Activated CD4-positive, alpha-beta memory T cell treated with anti-CD3 and anti-CD28 coated beads for 36 hours (primary cell): ENCODE measurements at regions not wholly inside any gene's neighbourhood (a gene's known extent, or its start where the extent isn't known, plus 50 kb on each side); places are given as distances from the start of the nearest gene placed in this dataset.
"Not testable (repeated sequence)": the region's sequence is repeated elsewhere in the genome, so short reads cannot be mapped to it uniquely, and the experiment has no call there.

Experiments
- CTCF ChIA-PET: fragments of 350-600 bp; sonication (Branson Sonifier 250); formaldehyde crosslinking; loops from one replicate; lab custom pipeline; 2021; ENCODE audit warnings: antibody characterized with exemption, inconsistent platforms; lab: Charles Lee
- POLR2A ChIA-PET: fragments of 350-600 bp; sonication (Branson Sonifier 250); formaldehyde crosslinking; loops from one replicate; lab custom pipeline; 2021; ENCODE audit warnings: antibody characterized with exemption; lab: Charles Lee
- DNase-seq: peaks from one replicate; pipeline ENCODE4 v3.0.0-alpha.2; 2020
- H3K27ac Mint-ChIP-seq: one replicate; pipeline ENCODE4 v1.8.0; 2021; ENCODE audit warnings: mixed read lengths
- H3K27me3 Mint-ChIP-seq: one replicate; pipeline ENCODE4 v1.8.0; 2021; ENCODE audit warnings: mixed read lengths
- H3K36me3 Mint-ChIP-seq: one replicate; pipeline ENCODE4 v1.8.0; 2021; ENCODE audit warnings: mixed read lengths
- H3K4me1 Mint-ChIP-seq: one replicate; pipeline ENCODE4 v1.8.0; 2021; ENCODE audit warnings: low read depth, mixed read lengths
- H3K4me3 Mint-ChIP-seq: one replicate; pipeline ENCODE4 v1.8.0; 2021; ENCODE audit warnings: mild to moderate bottlenecking, mixed read lengths
- H3K9me3 Mint-ChIP-seq: one replicate; pipeline ENCODE4 v1.8.0; 2021; ENCODE audit warnings: mixed read lengths
- intact Hi-C: fragments of 100-400 bp; cut with micrococcal nuclease; formaldehyde crosslinking; loops from one replicate; pipeline ENCODE4 v1.15.1; 2023

GRCh38 chr20:60192326-60192725 lies 234.1 kb downstream of the CDH26 start:
- no peaks in the 10 kb centered on the region for H3K9me3 Mint-ChIP-seq
- no peak overlapping the region for H3K27ac Mint-ChIP-seq
- intact Hi-C loops = no loop called here
- CTCF ChIA-PET = interaction anchor here (0.7 kb wide), 1 partner anchor 54 kb away, joined by 3 read pairs; no protein-coding TSS in a partner anchor
- H3K4me1 Mint-ChIP-seq = no peaks in the 10 kb centered on the region
- peaks cover 4% of the 10 kb centered on the region for H3K27me3 Mint-ChIP-seq
- POLR2A ChIA-PET = no interaction called here
- no peak overlapping the region for H3K4me3 Mint-ChIP-seq
- DNase-seq = no peak
- H3K36me3 Mint-ChIP-seq = no peaks in the 10 kb centered on the region

DNA sequence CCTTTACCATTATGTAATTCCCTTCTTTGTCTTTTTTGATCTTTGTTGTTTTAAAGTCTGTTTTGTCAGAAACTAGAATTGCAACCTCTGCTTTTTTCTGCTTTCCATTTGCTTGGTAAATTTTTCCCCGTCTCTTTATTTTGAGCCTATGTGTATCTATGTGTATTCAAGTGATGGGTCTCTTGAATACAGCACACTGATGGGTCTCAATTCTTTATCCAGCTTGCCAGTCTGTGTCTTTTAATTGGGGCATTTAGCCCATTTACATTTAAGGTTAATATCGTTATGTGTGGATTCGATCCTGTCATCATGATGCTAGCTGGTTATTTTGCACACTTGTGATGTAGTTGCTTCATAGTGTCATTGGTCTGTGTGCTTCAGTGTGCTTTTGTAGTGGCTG lies 240.9 kb downstream of the CDH26 start:
- H3K27me3 Mint-ChIP-seq, CTCF ChIA-PET, H3K4me3 Mint-ChIP-seq, H3K36me3 Mint-ChIP-seq, H3K27ac Mint-ChIP-seq, intact Hi-C loops, POLR2A ChIA-PET, H3K4me1 Mint-ChIP-seq, DNase-seq: not testable (repeated sequence)
- peaks cover 13% of the 10 kb centered on the region for H3K9me3 Mint-ChIP-seq

DNA sequence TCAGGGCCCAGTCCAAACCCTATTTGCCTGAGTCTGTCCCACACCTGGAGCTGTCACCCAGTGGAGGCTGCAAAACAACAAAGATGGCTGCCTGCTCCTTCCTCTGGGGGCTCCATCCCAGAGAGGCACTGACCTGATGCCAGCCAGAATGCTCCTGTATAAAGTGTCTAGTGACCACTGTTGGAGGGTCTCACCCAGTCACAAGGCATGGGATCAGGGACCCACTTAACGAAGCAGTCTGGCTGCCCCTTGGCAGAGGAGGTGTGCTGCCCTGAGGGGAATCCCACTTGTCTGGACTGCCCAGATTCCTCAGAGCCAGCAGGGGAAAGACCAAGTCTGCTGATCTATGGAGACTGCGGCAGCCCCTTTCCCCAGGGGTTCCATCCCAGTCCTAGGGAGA lies 241.6 kb downstream of the CDH26 start:
- intact Hi-C loops = no loop called here
- H3K4me1 Mint-ChIP-seq = no peaks in the 10 kb centered on the region
- H3K27ac Mint-ChIP-seq = no peak overlapping the region
- no peak for DNase-seq
- peaks cover 9% of the 10 kb centered on the region for H3K36me3 Mint-ChIP-seq
- H3K9me3 Mint-ChIP-seq = peaks cover 13% of the 10 kb centered on the region
- H3K4me3 Mint-ChIP-seq = no peak overlapping the region
- ChIA-PET POLR2A (no interaction called here), CTCF (no interaction called here)
- H3K27me3 Mint-ChIP-seq = peaks cover 4% of the 10 kb centered on the region

- Mint-ChIP-seq H3K4me1 (no peaks in the 10 kb centered on the region), H3K27ac (no peak overlapping the region), H3K4me3 (no peak overlapping the region), H3K9me3 (peaks cover 13% of the 10 kb centered on the region), H3K36me3 (peaks cover 9% of the 10 kb centered on the region), H3K27me3 (peaks cover 4% of the 10 kb centered on the region)
- CTCF ChIA-PET = no interaction called here
- POLR2A ChIA-PET = no interaction called here
- DNase-seq = no peak
- intact Hi-C loops = no loop called here
Observed at GRCh38 chr20:60200305-60200918, 242.2 kb downstream of the CDH26 start.

- Mint-ChIP-seq H3K36me3 (peaks cover 9% of the 10 kb centered on the region), H3K9me3 (peaks cover 13% of the 10 kb centered on the region), H3K4me1 (no peaks in the 10 kb centered on the region), H3K27ac (no peak overlapping the region), H3K27me3 (peaks cover 4% of the 10 kb centered on the region), H3K4me3 (no peak overlapping the region)
- POLR2A ChIA-PET = no interaction called here
- CTCF ChIA-PET = interaction anchor here (1.1 kb wide), 1 partner anchor 12 kb away, joined by 3 read pairs; no protein-coding TSS in a partner anchor
- DNase-seq = no peak
- intact Hi-C loops = no loop called here
Observed at GRCh38 chr20:60201198-60201835, 243.1 kb downstream of the CDH26 start.

GRCh38 chr20:60202046-60202445 lies 243.8 kb downstream of the CDH26 start:
- POLR2A ChIA-PET = no interaction called here
- Mint-ChIP-seq H3K4me3 (no peak overlapping the region), H3K27ac (no peak overlapping the region), H3K4me1 (no peaks in the 10 kb centered on the region), H3K9me3 (peaks cover 13% of the 10 kb centered on the region), H3K27me3 (peaks cover 4% of the 10 kb centered on the region), H3K36me3 (peaks cover 9% of the 10 kb centered on the region)
- CTCF ChIA-PET = interaction anchor here (1.1 kb wide), 1 partner anchor 11 kb away, joined by 3 read pairs; no protein-coding TSS in a partner anchor
- no peak for DNase-seq
- intact Hi-C loops = no loop called here

DNA sequence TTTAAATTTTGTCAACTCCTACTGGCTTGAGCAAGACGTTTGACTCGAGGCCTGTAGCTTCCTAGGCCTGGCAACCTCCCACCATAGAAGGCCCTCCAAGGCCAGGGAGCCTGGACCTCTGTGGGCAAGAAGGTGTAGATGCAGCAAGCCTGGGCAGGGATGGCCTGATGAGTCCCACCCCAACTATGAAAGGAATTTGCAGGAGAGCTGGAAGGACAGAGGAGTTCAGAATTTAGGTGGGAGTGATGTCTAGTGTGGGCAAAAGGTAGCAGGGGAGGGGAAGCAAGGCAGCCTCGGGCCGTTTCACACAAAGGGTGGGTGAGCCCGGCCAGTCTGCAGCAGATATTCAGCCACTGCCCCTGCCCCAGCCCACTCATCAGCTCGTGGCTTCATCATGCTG lies 245.2 kb downstream of the CDH26 start:
- CTCF ChIA-PET = no interaction called here
- Mint-ChIP-seq H3K4me3 (no peak overlapping the region), H3K4me1 (no peaks in the 10 kb centered on the region), H3K27me3 (peaks cover 4% of the 10 kb centered on the region), H3K9me3 (peaks cover 10% of the 10 kb centered on the region), H3K36me3 (peaks cover 7% of the 10 kb centered on the region), H3K27ac (no peak overlapping the region)
- intact Hi-C loops = no loop called here
- POLR2A ChIA-PET = no interaction called here
- no peak for DNase-seq

GRCh38 chr20:60204601-60205000 lies 246.4 kb downstream of the CDH26 start:
- H3K4me3 Mint-ChIP-seq = no peak overlapping the region
- CTCF ChIA-PET = no interaction called here
- intact Hi-C loops = no loop called here

DNA sequence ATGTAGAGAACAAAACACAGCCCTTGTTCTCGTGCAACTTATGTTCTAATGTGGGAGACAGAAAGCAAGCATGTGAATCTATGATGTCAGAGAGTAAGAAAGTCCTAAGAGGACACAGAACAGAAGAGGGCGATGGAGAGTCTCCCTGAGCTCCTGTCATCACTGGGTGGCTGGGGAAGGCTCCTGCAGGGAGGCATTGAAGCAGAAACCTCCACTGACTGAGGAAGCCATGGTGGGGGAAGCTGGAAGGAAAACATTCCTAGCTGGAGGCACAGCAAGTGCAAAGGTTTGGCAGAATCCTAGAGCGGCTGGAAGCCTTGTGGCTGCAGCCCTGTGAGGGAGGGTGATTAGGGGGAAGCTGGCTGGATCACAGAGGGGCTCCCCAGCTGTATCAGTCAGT lies 248.0 kb downstream of the CDH26 start:
- peaks cover 3% of the 10 kb centered on the region for H3K4me1 Mint-ChIP-seq
- DNase-seq = no peak
- ChIA-PET POLR2A (no interaction called here), CTCF (interaction anchor here (1.2 kb wide), 1 partner anchor 59 kb away, joined by 3 read pairs; no protein-coding TSS in a partner anchor)
- intact Hi-C loops = no loop called here
- H3K27ac Mint-ChIP-seq = no peak overlapping the region
- no peak overlapping the region for H3K4me3 Mint-ChIP-seq
- no peaks in the 10 kb centered on the region for H3K9me3 Mint-ChIP-seq
- no peaks in the 10 kb centered on the region for H3K36me3 Mint-ChIP-seq
- H3K27me3 Mint-ChIP-seq = peaks cover 1% of the 10 kb centered on the region

More at GRCh38 chr20:60204601-60205000, 246.4 kb downstream of the CDH26 start:
- Mint-ChIP-seq H3K9me3 (no peaks in the 10 kb centered on the region), H3K4me1 (no peaks in the 10 kb centered on the region), H3K36me3 (peaks cover under 1% of the 10 kb centered on the region), H3K27me3 (peaks cover 1% of the 10 kb centered on the region), H3K27ac (no peak overlapping the region)
- no peak for DNase-seq
- POLR2A ChIA-PET = no interaction called here

DNA sequence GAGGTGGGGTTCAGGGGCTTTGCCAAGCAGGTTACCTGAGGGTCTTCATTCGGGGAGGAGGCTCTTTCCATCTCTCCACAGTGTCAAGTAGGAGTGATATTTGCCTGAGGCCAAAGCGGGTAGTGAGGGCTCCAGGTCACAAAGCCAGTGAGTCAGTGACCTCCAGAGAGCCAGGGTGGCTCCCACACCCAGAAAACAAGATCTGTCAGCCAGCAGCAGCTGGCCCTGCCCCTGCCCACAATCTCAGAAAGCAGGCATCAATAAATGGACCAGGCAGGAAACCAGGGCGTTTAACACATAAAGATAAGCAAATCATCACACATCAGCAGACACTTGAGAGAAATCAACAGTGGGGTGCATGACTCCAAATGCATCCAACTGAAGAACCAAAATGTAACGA lies 250.8 kb downstream of the CDH26 start:
- H3K4me3 Mint-ChIP-seq = no peak overlapping the region
- DNase-seq = no peak
- H3K4me1 Mint-ChIP-seq = peaks cover 4% of the 10 kb centered on the region
- H3K27ac Mint-ChIP-seq = no peak overlapping the region
- ChIA-PET POLR2A (no interaction called here), CTCF (interaction anchor here (1.1 to 4.2 kb wide), 3 partner anchors 54 to 151 kb away, joined by 3 to 46 read pairs (median 5); no protein-coding TSS in a partner anchor)
- intact Hi-C loops = no loop called here
- H3K9me3 Mint-ChIP-seq = no peaks in the 10 kb centered on the region
- no peaks in the 10 kb centered on the region for H3K36me3 Mint-ChIP-seq
- no peaks in the 10 kb centered on the region for H3K27me3 Mint-ChIP-seq

DNA sequence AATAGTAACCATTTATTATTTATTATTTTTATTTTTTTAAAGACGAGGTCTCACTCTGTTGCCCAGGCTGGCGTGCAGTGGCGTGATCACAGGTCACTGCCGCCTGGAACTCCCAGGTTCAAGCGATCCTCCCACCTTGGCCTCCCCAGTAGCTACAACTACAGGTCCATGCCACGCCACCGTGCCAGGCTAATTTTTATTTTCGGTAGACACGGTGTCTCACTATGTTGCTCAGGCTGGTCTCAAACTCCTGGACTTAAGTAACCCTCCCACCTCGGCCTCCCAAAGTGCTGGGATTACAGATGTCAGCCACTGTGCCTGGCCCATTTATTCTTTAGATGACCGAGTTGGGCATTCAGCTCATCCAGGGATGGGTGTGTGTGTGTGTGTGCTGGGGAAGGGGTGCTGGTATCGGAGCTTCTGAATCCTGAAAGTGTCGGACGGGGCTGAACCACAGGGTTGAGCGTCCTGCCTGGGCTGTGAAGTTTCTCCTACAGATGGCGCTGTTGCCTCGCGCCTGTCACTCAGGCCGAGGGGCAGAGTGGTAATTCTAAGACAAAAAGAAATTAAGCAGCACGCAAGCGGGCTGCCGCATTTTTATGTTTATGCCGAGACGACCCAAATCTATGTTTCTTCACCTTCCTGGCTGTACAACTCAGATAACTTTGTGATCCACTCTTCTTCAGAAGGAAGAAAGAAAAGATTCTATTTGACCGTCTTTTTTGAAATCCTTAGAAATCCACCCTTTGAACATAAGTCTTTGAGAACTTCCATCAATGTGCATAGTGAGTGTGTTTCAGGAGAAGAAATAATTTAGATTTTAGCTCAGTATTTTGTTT lies 252.8 kb downstream of the CDH26 start:
- intact Hi-C loops = loop anchor here (1.0 to 10.0 kb wide), 4 partner anchors 51 to 910 kb away; partner anchors contain the start of genes FAM217B and PPP1R3D
- CTCF ChIA-PET = interaction anchor here (0.5 to 4.2 kb wide), 16 partner anchors 8 to 1686 kb away, joined by 3 to 46 read pairs (median 4); no protein-coding TSS in a partner anchor
- H3K36me3 Mint-ChIP-seq = no peaks in the 10 kb centered on the region
- H3K4me1 Mint-ChIP-seq = peaks cover 4% of the 10 kb centered on the region
- H3K27ac Mint-ChIP-seq = no peak overlapping the region
- DNase-seq = peak; percentile 72
- no peaks in the 10 kb centered on the region for H3K9me3 Mint-ChIP-seq
- H3K4me3 Mint-ChIP-seq = no peak overlapping the region
- POLR2A ChIA-PET = no interaction called here
- H3K27me3 Mint-ChIP-seq = no peaks in the 10 kb centered on the region
